ENCODE measurements at regions not wholly inside any gene's neighbourhood (a gene's known extent, or its start where the extent isn't known, plus 50 kb on each side); places are given as distances from the start of the nearest gene placed in this dataset.
"Not testable (repeated sequence)": the region's sequence is repeated elsewhere in the genome, so short reads cannot be mapped to it uniquely, and the experiment has no call there.

- peaks cover 8% of the 10 kb centered on the region for H3K9me3 Mint-ChIP-seq
- peaks cover 2% of the 10 kb centered on the region for H3K4me1 Mint-ChIP-seq (ENCODE audit: low read depth)
- H3K36me3 Mint-ChIP-seq (ENCODE audit: low read depth), result no peaks in the 10 kb centered on the region
- H3K27ac Mint-ChIP-seq, result no peak overlapping the region
- H3K4me3 Mint-ChIP-seq, result no peak overlapping the region
- DNase-seq (ENCODE audit: low spot score), result no peak
- no peaks in the 10 kb centered on the region for H3K27me3 Mint-ChIP-seq (ENCODE audit: low read depth)
Observed at GRCh38 chr6:156256161-156256560, 521.0 kb upstream of the ARID1B start.

DNA sequence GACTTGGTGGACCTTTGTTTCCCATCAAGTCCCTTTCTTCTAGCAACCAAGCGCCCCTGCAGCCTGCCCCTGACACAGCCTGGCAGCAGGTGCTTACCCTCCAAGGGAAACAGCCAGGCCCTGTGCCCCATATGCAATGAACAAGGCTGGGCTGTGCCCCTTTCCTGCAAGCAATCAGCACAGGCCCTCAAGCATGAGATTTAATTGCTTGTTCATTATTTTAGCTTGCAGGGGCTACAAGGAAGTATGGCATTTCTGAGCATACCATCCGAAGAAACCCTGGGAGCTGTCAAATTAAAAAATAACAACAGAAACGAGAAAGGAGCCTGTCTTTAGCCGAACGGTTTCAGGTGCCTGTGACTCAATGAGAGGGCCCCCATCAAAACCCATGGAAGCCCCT lies 522.9 kb upstream of the ARID1B start:
- H3K27me3 Mint-ChIP-seq (ENCODE audit: low read depth), result no peaks in the 10 kb centered on the region
- peaks cover 11% of the 10 kb centered on the region for H3K4me1 Mint-ChIP-seq (ENCODE audit: low read depth)
- H3K36me3 Mint-ChIP-seq (ENCODE audit: low read depth), result no peaks in the 10 kb centered on the region
- DNase-seq (ENCODE audit: low spot score), result no peak
- H3K27ac Mint-ChIP-seq, result no peak overlapping the region
- H3K4me3 Mint-ChIP-seq, result no peak overlapping the region
- peaks cover 12% of the 10 kb centered on the region for H3K9me3 Mint-ChIP-seq

DNA sequence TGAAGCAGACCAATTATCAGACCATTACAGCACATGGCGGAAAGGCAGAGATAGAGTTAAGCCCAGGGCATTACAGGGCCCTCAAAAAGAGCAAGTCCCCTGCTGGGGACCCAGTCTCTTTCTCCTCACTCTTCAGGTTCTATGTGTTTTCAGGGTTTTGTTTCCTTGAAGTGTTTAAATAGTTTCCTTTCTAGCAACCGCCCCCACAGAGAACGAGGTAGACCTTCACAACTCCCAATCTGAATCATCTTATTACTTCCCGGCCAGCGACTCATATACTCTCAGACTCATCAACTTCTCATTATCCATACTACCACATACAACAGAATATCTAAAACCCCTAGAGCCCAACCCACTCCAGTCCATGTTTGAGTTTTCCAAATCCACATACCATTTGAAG lies 526.6 kb upstream of the ARID1B start:
- no peaks in the 10 kb centered on the region for H3K36me3 Mint-ChIP-seq (ENCODE audit: low read depth)
- no peak overlapping the region for H3K4me3 Mint-ChIP-seq
- DNase-seq (ENCODE audit: low spot score), result peak; percentile 40
- H3K9me3 Mint-ChIP-seq, result peaks cover 17% of the 10 kb centered on the region
- no peak overlapping the region for H3K27ac Mint-ChIP-seq
- H3K4me1 Mint-ChIP-seq (ENCODE audit: low read depth), result peaks cover 11% of the 10 kb centered on the region
- no peaks in the 10 kb centered on the region for H3K27me3 Mint-ChIP-seq (ENCODE audit: low read depth)

DNA sequence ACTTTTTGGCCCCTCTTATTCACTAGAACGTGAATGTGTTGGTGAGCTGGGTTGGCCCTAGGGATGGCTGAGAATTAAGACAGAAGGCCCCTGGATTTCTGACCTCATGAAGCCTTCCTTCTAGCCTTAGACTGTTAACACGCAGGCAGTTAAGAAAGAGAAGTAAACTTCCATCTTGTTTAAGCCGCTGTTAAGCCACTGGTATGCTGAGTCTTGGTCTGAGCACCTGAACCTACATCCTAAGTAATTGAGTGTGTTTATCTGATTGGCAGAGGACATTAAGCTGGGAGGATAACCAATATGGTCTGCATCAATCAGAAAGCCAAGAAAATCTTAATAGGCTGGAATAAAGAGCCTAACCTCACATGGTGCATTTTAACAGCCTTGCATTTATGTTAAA lies 535.0 kb upstream of the ARID1B start:
- H3K36me3 Mint-ChIP-seq (ENCODE audit: low read depth), result no peaks in the 10 kb centered on the region
- H3K27ac Mint-ChIP-seq, result no peak overlapping the region
- H3K4me3 Mint-ChIP-seq, result no peak overlapping the region
- peaks cover 5% of the 10 kb centered on the region for H3K9me3 Mint-ChIP-seq
- no peak for DNase-seq (ENCODE audit: low spot score)
- no peaks in the 10 kb centered on the region for H3K27me3 Mint-ChIP-seq (ENCODE audit: low read depth)
- no peaks in the 10 kb centered on the region for H3K4me1 Mint-ChIP-seq (ENCODE audit: low read depth)

GRCh38 chr6:156231026-156231765 lies 546.0 kb upstream of the ARID1B start:
- Mint-ChIP-seq H3K4me3 (no peak overlapping the region), H3K27me3 (ENCODE audit: low read depth) (no peaks in the 10 kb centered on the region), H3K36me3 (ENCODE audit: low read depth) (no peaks in the 10 kb centered on the region), H3K27ac (no peak overlapping the region), H3K9me3 (no peaks in the 10 kb centered on the region), H3K4me1 (ENCODE audit: low read depth) (no peaks in the 10 kb centered on the region)
- no peak for DNase-seq (ENCODE audit: low spot score)

DNA sequence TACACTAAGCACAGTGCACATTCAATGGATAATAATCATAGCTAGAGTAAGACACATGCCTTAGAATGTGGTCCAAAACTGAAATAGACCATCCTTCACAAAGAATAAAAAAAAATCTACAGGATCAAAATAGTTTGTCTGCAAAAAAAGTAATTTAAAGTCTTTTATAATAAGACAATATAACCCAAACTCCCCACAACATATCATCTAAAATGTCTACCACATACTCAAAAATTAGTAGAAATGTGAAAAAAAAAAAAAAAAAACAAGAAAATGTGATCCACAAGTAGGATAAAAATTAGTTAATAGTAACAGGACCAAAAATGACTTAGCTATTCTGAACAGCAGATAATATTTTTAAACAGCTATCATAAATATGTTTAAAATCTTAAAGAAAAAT lies 557.2 kb upstream of the ARID1B start:
- Mint-ChIP-seq H3K4me1 (ENCODE audit: low read depth) (no peaks in the 10 kb centered on the region), H3K27ac (no peak overlapping the region), H3K4me3 (no peak overlapping the region), H3K27me3 (ENCODE audit: low read depth) (no peaks in the 10 kb centered on the region), H3K36me3 (ENCODE audit: low read depth) (no peaks in the 10 kb centered on the region), H3K9me3 (peaks cover 5% of the 10 kb centered on the region)
- DNase-seq (ENCODE audit: low spot score), result no peak

- DNase-seq (ENCODE audit: low spot score), result no peak
- H3K36me3 Mint-ChIP-seq (ENCODE audit: low read depth), result no peaks in the 10 kb centered on the region
- H3K27ac Mint-ChIP-seq, result no peak overlapping the region
- no peaks in the 10 kb centered on the region for H3K4me1 Mint-ChIP-seq (ENCODE audit: low read depth)
- H3K9me3 Mint-ChIP-seq, result peaks cover 11% of the 10 kb centered on the region
- no peaks in the 10 kb centered on the region for H3K27me3 Mint-ChIP-seq (ENCODE audit: low read depth)
- H3K4me3 Mint-ChIP-seq, result no peak overlapping the region
Observed at GRCh38 chr6:156205678-156206077, 571.5 kb upstream of the ARID1B start.

DNA sequence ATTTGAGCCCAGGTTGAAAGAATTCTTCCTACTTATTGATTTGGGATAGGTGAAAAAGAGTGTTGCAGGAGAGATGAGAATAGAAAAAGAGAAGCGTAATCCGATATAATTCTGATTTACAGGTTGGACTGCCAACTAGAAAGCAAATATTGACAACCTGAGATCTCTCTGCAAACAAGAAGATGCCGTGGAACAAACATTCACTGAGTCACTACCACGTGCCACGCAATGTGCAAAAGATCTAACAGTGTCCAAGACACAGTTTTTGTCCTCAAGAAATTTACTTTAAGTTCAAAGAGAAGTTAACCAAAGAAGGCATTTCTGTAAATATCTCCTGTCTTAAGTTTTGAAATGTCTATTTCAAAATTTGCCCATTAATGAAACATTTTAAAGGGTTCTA lies 578.0 kb upstream of the ARID1B start:
- H3K9me3 Mint-ChIP-seq, result peaks cover 9% of the 10 kb centered on the region
- no peak overlapping the region for H3K4me3 Mint-ChIP-seq
- H3K36me3 Mint-ChIP-seq (ENCODE audit: low read depth), result no peaks in the 10 kb centered on the region
- no peak overlapping the region for H3K27ac Mint-ChIP-seq
- H3K27me3 Mint-ChIP-seq (ENCODE audit: low read depth), result no peaks in the 10 kb centered on the region
- peaks cover 7% of the 10 kb centered on the region for H3K4me1 Mint-ChIP-seq (ENCODE audit: low read depth)
- no peak for DNase-seq (ENCODE audit: low spot score)

DNA sequence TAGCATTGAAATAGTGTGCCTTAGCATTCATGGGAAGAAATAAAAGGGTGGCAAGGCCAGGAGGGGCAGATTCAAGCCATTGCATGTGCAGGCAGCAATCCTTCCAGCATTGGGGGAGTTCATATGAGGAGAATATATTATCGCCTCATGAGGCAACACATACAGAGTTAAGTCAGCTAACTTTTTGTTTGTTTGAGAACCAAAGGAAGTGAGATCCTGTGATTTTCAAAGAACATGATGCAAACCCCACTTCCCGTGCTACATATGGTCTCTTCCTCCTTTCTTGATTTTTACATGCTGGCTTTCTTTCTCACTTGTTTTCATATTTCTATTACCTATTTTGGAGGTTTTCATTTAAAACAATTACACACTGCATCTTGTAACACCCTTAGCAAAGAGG lies 579.7 kb upstream of the ARID1B start:
- no peaks in the 10 kb centered on the region for H3K36me3 Mint-ChIP-seq (ENCODE audit: low read depth)
- no peaks in the 10 kb centered on the region for H3K27me3 Mint-ChIP-seq (ENCODE audit: low read depth)
- no peak for DNase-seq (ENCODE audit: low spot score)
- no peak overlapping the region for H3K27ac Mint-ChIP-seq
- H3K4me1 Mint-ChIP-seq (ENCODE audit: low read depth), result peaks cover 7% of the 10 kb centered on the region
- H3K9me3 Mint-ChIP-seq, result peaks cover 10% of the 10 kb centered on the region
- no peak overlapping the region for H3K4me3 Mint-ChIP-seq

DNA sequence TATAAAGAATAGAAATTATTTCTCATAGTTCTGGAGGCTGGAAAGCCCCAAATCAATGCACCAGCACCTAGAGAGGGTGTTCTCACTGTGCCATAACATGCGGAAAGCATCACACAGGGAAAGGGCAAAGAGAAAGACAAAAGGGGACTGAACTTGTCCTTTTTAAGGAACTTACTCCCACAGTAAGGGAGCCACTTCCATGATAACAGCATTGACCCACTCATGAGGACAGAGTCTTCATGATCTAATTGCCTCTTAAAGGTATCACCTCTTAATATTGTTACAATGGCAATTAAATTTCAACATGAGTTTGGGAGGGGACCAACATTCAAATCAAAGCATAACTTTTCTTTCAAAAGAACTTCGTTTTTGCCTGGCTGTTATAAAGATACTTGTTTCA lies 582.2 kb upstream of the ARID1B start:
- Mint-ChIP-seq H3K9me3 (peaks cover 10% of the 10 kb centered on the region), H3K27ac (no peak overlapping the region), H3K36me3 (ENCODE audit: low read depth) (no peaks in the 10 kb centered on the region), H3K4me3 (no peak overlapping the region), H3K27me3 (ENCODE audit: low read depth) (no peaks in the 10 kb centered on the region), H3K4me1 (ENCODE audit: low read depth) (peaks cover 14% of the 10 kb centered on the region)
- DNase-seq (ENCODE audit: low spot score), result no peak

- peaks cover 14% of the 10 kb centered on the region for H3K4me1 Mint-ChIP-seq (ENCODE audit: low read depth)
- H3K27me3 Mint-ChIP-seq (ENCODE audit: low read depth), result no peaks in the 10 kb centered on the region
- H3K9me3 Mint-ChIP-seq, result peaks cover 10% of the 10 kb centered on the region
- no peak overlapping the region for H3K27ac Mint-ChIP-seq
- no peak for DNase-seq (ENCODE audit: low spot score)
- H3K36me3 Mint-ChIP-seq (ENCODE audit: low read depth), result no peaks in the 10 kb centered on the region
- no peak overlapping the region for H3K4me3 Mint-ChIP-seq
Observed at GRCh38 chr6:156193381-156193780, 583.8 kb upstream of the ARID1B start.

GRCh38 chr6:156191895-156192294 lies 585.3 kb upstream of the ARID1B start:
- no peak for DNase-seq (ENCODE audit: low spot score)
- Mint-ChIP-seq H3K27me3 (ENCODE audit: low read depth) (no peaks in the 10 kb centered on the region), H3K27ac (no peak overlapping the region), H3K36me3 (ENCODE audit: low read depth) (no peaks in the 10 kb centered on the region), H3K4me1 (ENCODE audit: low read depth) (peaks cover 7% of the 10 kb centered on the region), H3K9me3 (peaks cover 10% of the 10 kb centered on the region), H3K4me3 (no peak overlapping the region)

DNA sequence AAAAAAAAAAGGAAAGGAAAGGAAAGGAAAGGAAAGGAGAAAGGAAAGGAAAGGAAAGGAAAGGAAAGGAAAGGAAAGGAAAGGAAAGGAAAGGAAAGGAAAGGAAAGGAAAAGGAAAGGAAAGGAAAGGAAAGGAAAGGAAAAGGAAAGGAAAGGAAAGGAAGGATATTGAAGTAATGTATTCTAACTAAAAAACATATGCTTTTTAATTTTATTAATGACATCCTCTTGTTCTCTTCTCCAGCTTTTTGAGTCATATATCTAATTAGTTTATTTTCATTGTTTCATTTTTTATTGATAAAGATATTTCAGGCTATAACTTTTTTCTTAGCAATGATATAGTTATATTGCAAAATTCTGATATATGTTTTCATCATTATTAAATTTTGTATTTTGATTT lies 585.8 kb upstream of the ARID1B start:
- not testable (repeated sequence) for H3K36me3 Mint-ChIP-seq (ENCODE audit: low read depth); H3K9me3 Mint-ChIP-seq; H3K4me1 Mint-ChIP-seq (ENCODE audit: low read depth); H3K27me3 Mint-ChIP-seq (ENCODE audit: low read depth); H3K27ac Mint-ChIP-seq; H3K4me3 Mint-ChIP-seq; DNase-seq (ENCODE audit: low spot score)

- H3K27me3 Mint-ChIP-seq (ENCODE audit: low read depth), result no peaks in the 10 kb centered on the region
- H3K9me3 Mint-ChIP-seq, result peaks cover 10% of the 10 kb centered on the region
- H3K36me3 Mint-ChIP-seq (ENCODE audit: low read depth), result no peaks in the 10 kb centered on the region
- no peak overlapping the region for H3K4me3 Mint-ChIP-seq
- no peak for DNase-seq (ENCODE audit: low spot score)
- H3K4me1 Mint-ChIP-seq (ENCODE audit: low read depth), result peaks cover 7% of the 10 kb centered on the region
- no peak overlapping the region for H3K27ac Mint-ChIP-seq
Observed at GRCh38 chr6:156190270-156190669, 586.9 kb upstream of the ARID1B start.

- Mint-ChIP-seq H3K27me3 (ENCODE audit: low read depth) (no peaks in the 10 kb centered on the region), H3K27ac (no peak overlapping the region), H3K9me3 (peaks cover 10% of the 10 kb centered on the region), H3K36me3 (ENCODE audit: low read depth) (no peaks in the 10 kb centered on the region), H3K4me3 (no peak overlapping the region), H3K4me1 (ENCODE audit: low read depth) (peaks cover 9% of the 10 kb centered on the region)
- no peak for DNase-seq (ENCODE audit: low spot score)
Observed at GRCh38 chr6:156189714-156190113, 587.5 kb upstream of the ARID1B start.
